HG03469 (cell line): ENCODE measurements at regions not wholly inside any gene's neighbourhood (a gene's known extent, or its start where the extent isn't known, plus 50 kb on each side); places are given as distances from the start of the nearest gene placed in this dataset.
"Not testable (repeated sequence)": the region's sequence is repeated elsewhere in the genome, so short reads cannot be mapped to it uniquely, and the experiment has no call there.

ENCODE experiments used
- ATAC-seq: cut with Tn5 transposase; IDR thresholded peaks from one replicate; pipeline ENCODE4 v1.9.1; 2021; ENCODE audit warnings: mild to moderate bottlenecking, moderate library complexity, moderate number of reproducible peaks; ENCODE audit not compliant: unreplicated experiment

- ATAC-seq = no peak
Measured at GRCh38 chr13:108082481-108082880, 132.9 kb downstream of the LIG4 start.

- ATAC-seq = no peak
Measured at GRCh38 chr13:108077284-108077683, 138.1 kb downstream of the LIG4 start.

GRCh38 chr13:108074429-108074828, 140.9 kb downstream of the LIG4 start:
- ATAC-seq = not testable (repeated sequence)

DNA sequence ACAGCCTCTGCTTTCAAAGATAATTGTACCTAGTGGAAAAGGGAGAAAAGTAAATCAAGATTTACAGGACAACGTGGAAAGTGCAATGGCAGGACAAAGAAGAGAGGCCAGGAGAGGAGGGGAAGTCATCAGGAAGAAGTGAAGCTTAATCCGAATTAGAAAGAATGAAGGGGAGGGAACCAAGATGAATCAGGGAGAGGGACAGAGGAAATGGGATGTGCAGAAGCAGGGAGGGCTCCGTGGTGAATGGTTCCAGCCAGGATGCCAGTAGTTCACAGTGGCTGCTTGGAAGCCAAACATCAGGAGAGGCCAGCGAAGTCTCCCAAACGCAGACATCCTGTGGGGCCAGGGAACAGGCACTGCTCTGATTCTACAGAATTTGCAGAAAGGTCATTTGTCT, 144.4 kb downstream of the LIG4 start:
- no peak for ATAC-seq

- ATAC-seq = no peak
Measured at GRCh38 chr13:108070491-108070890, 144.8 kb downstream of the LIG4 start.

- ATAC-seq = no peak
Measured at GRCh38 chr13:108069521-108070210, 145.7 kb downstream of the LIG4 start.

GRCh38 chr13:108064372-108064771, 151.0 kb downstream of the LIG4 start:
- not testable (repeated sequence) for ATAC-seq

- no peak for ATAC-seq
Measured at GRCh38 chr13:108060111-108060510, 155.2 kb downstream of the LIG4 start.

DNA sequence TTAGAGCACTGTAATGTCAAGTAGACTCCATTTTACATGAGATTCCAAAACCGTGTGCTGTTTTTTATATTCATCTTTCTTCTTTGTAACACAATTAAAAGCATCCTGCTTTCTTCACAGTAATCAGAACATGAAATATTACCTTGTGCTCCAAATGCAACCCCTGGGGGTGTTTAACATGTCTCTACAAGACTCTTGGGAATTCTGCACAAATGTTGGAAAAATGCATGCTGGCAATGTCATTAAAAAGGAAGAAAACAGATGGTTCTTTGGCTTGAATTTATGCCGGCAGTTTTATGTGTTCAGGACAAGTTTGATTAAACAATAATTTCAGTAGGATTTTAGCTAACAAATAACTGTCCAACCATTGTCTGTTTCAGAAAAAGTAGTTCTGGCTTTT, 159.1 kb downstream of the LIG4 start:
- ATAC-seq = no peak

GRCh38 chr13:108049211-108049610, 166.1 kb downstream of the LIG4 start:
- no peak for ATAC-seq

- no peak for ATAC-seq
Measured at GRCh38 chr13:108044954-108045353, 170.4 kb downstream of the LIG4 start.

DNA sequence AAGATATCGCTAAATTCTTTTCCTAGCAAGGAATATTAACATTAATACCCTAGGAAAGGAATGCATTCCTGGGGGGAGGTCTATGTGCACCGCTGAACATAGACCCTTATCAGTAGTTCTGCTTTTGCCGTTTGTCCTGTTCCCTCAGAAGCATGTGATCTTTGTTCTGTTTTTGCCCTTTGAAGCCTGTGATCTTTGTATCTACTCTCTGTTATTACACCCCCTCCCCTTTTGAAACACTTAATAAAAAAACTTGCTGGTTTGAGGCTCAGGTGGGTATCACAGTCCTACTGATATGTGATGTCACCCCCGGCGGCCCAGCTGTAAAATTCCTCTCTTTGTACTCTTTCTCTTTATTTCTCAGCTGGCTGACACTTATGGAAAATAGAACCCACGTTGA, 172.5 kb downstream of the LIG4 start:
- ATAC-seq = not testable (repeated sequence)

DNA sequence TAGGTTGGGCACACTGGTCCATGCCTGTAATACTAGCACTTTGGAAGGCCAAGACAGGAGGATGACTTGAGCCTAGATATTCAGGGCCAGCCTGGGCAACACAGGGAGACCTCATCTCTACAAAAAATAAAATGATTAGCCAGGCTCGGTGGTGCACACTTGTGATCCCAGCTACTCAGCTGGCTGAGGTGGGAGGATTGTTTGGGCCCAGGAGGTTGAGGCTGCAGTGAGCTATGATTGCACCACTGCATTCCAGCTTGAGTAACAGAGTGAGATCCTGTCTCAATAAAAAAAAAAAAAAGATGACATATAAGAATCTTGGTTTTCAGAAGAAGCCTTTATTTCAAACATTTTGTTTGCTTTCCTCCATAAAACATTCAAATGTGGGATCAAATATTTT, 178.0 kb downstream of the LIG4 start:
- no peak for ATAC-seq

GRCh38 chr13:108036411-108036932, 178.9 kb downstream of the LIG4 start:
- no peak for ATAC-seq

- no peak for ATAC-seq
Measured at GRCh38 chr13:108034909-108035410, 180.4 kb downstream of the LIG4 start.

- no peak for ATAC-seq
Measured at GRCh38 chr13:108033800-108034707, 181.3 kb downstream of the LIG4 start.

DNA sequence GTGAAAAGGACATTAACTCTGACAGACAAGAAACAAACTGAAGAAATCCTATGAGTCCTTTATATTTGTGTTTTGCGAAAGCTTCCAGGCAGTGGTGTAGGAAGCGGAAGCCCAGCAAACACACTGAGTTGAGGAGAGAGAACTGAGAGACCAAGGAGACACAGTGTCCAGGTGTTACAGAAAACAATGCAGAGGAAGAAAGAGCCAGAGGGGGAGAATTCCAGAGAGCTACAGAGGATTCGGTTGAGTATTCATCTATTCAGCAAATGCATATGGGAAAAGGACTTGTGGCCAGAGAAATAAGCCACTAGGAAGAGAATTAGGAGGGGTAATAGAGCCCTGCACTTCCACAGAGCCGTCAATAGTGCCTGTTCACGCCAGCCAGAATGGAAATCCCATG, 183.5 kb downstream of the LIG4 start:
- no peak for ATAC-seq

GRCh38 chr13:108030769-108031168, 184.6 kb downstream of the LIG4 start:
- ATAC-seq = no peak

DNA sequence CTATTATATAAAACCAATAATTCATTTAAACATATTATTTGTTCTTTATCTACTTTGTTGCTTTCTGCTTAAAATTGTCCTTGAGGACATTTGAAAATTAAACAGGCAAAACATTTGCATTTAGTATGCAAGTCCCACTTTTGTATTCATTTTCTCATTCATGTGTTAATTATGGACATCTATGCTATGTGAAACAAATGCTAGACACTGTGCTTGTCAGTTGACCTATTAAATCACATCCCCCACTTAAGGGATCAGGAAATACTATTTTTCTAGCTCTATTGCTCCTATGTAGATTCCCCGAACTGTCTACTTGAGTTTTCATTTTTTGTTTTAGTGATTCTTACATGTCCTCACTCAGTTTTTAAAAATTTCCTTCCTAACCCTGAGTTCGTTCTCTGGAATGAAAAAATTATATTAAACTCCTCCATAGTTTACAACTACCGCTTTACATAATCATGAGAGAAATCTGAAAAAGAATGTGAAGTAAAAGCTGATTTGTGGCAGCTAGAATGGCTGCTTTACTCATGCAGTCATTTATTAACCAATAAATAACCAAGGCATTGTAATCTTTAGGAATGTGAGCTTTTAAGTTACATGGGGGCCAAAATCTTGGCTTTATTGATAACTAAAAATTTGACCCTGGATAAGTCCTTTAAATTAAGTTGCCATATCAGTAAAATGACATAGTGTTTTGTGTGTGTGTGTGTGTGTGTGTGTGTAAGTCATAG, 188.5 kb downstream of the LIG4 start:
- no peak for ATAC-seq

DNA sequence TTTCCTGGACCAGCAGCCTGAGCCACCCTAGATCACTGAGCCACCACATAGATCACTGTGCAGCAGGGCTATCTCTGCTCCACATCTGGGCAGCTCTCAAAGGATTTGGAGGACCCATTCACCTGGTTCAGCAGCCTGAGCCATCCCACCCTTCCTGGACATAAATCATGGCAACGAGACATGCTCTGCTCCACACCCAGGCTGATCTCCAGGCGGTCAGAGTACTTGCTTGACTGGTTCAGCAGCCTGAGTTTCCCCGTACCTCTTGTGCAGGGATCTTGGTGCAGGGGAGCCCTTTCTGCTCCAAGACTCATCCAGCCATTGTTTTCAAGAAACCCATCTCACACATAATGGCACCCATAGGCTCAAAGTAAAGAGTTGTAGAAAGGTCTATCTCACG, 195.3 kb downstream of the LIG4 start:
- ATAC-seq = no peak

GRCh38 chr13:108018371-108018870, 196.9 kb downstream of the LIG4 start:
- no peak for ATAC-seq
